K562 (cell line): ENCODE measurements at regions not wholly inside any gene's neighbourhood (a gene's known extent, or its start where the extent isn't known, plus 50 kb on each side); places are given as distances from the start of the nearest gene placed in this dataset.

Experiments
- ATAC-seq: fragments of 200-7000 bp; cut with Tn5 transposase; 3 replicates; pipeline ENCODE4 v1.9.1; 2020; ENCODE audit warnings: moderate library complexity
- BruUV-seq: library from RNA; stranded (reverse); fragments of 400-500 nt; replicated peaks from 2 replicates; lab custom pipeline; 2021; lab: Mats Ljungman, UMichigan
- CTCF ChIA-PET: fragments of 300-600 bp; formaldehyde crosslinking; extraction: SDS; loops from one replicate; lab custom pipeline; 2021; ENCODE audit warnings: low intra/inter-chr PET ratio; lab: Yijun Ruan, JAX
- POLR2A ChIA-PET: fragments of 300-600, 350-650 bp; sonication (Branson Sonifier 250); formaldehyde crosslinking; extraction: SDS; loops from one replicate; lab custom pipeline; 2021; ENCODE audit warnings: antibody characterized with exemption, inconsistent platforms; lab: Yijun Ruan, JAX
- DNase-seq, 4 experiments: peaks; one replicate each; pipeline versions ENCODE4 v3.0.0 to v3.0.0-alpha.2; 2011 to 2018; ENCODE audit warnings: low spot score in 3 of 4, mixed read lengths in 3 of 4; ENCODE audit errors: extremely low read depth in 1 of 4
- FAIRE-seq: peaks from 2 replicates; lab custom pipeline; 2011; peaks lifted over from hg19 to GRCh38; lab: Jason Lieb, UNC
- H2AFZ ChIP-seq: 2 replicates; pipeline ENCODE4 v1.6.0; 2011; ENCODE audit warnings: low read depth, low read length, control low read depth, inconsistent platforms
- H3K27ac ChIP-seq: fragments of 200-600 bp; 3 replicates; pipeline ENCODE4 v1.8.0; 2011; ENCODE audit warnings: low read depth, mild to moderate bottlenecking, control low read depth, inconsistent platforms, low read length, moderate library complexity, mixed read lengths; ENCODE audit errors: extremely low read depth
- H3K27me3 ChIP-seq, 2 experiments: fragments of 300-600 bp in 1 of 2; 2 replicates in 1 of 2; 3 replicates in 1 of 2; pipeline versions ENCODE4 v1.6.0 to v1.8.0; 2011; ENCODE audit warnings: inconsistent platforms in 2 of 2, low read length in 2 of 2, mild to moderate bottlenecking in 1 of 2, mixed read lengths in 1 of 2, moderate library complexity in 1 of 2; ENCODE audit not compliant: control insufficient read depth in 2 of 2, insufficient read depth in 2 of 2
- H3K36me3 ChIP-seq: fragments of 300-600 bp; 3 replicates; pipeline ENCODE4 v1.8.0; 2011; ENCODE audit warnings: mild to moderate bottlenecking, low read length, inconsistent platforms; ENCODE audit not compliant: control insufficient read depth, insufficient read depth
- H3K4me1 ChIP-seq, 2 experiments: fragments of 200-600 bp in 1 of 2; replicated peaks in 1 of 2; 2 replicates in 1 of 2; 3 replicates in 1 of 2; pipeline versions ENCODE4 v1.5.1 to v1.8.0; 2011; ENCODE audit warnings: inconsistent platforms in 2 of 2, low read length in 2 of 2, mild to moderate bottlenecking in 1 of 2, mixed read lengths in 1 of 2, moderate library complexity in 1 of 2; ENCODE audit not compliant: control insufficient read depth in 2 of 2, insufficient read depth in 2 of 2
- H3K4me2 ChIP-seq: 2 replicates; pipeline ENCODE4 v1.6.1; 2011; ENCODE audit warnings: low read length, control low read depth, inconsistent platforms, mixed read lengths; ENCODE audit not compliant: insufficient read depth
- H3K4me3 ChIP-seq: fragments of 200-600 bp; sonication (generic), shearing (Covaris generic); 2 replicates; pipeline ENCODE4 v1.5.1; 2016; ENCODE audit warnings: control low read depth, inconsistent platforms
- H3K79me2 ChIP-seq: fragments of 200-600 bp; 3 replicates; pipeline ENCODE4 v1.8.0; 2011; ENCODE audit warnings: low read length, inconsistent platforms; ENCODE audit not compliant: control insufficient read depth, insufficient read depth
- H3K9ac ChIP-seq, 2 experiments: 2 replicates each; pipeline versions ENCODE4 v1.6.0 to v1.6.1; 2011; ENCODE audit warnings: low read depth in 2 of 2, low read length in 2 of 2, control low read depth in 1 of 2, inconsistent platforms in 1 of 2, mild to moderate bottlenecking in 1 of 2, mixed read lengths in 1 of 2; ENCODE audit not compliant: insufficient read depth in 1 of 2
- H3K9me1 ChIP-seq: one replicate; pipeline ENCODE4 v1.6.0; 2011; ENCODE audit warnings: inconsistent platforms, mild to moderate bottlenecking, low read length, moderate library complexity; ENCODE audit not compliant: control insufficient read depth, insufficient read depth
- H3K9me3 ChIP-seq: replicated peaks from 2 replicates; pipeline ENCODE4 v1.5.1; 2011; ENCODE audit warnings: low read depth, low read length, inconsistent platforms; ENCODE audit not compliant: control insufficient read depth, insufficient read depth
- H4K20me1 ChIP-seq: replicated peaks from 2 replicates; pipeline ENCODE4 v1.6.1; 2011; ENCODE audit warnings: low read length, inconsistent platforms, mixed read lengths; ENCODE audit not compliant: control insufficient read depth, insufficient read depth
- BACH1 ChIP-seq: fragments of 200-800 bp; sonication (Bioruptor generic); IDR thresholded peaks from 2 replicates; pipeline ENCODE4 v1.6.1; 2016; ENCODE audit warnings: missing genetic modification characterization, missing compliant biosample characterization
- CXXC5 ChIP-seq: fragments of 250-450 bp; sonication (Bioruptor Pico); IDR thresholded peaks from 2 replicates; pipeline ENCODE4 v1.8.0; 2022; ENCODE audit warnings: inconsistent platforms, mild to moderate bottlenecking, moderate library complexity
- ELF1 ChIP-seq: fragments of 200-800 bp; sonication (Bioruptor generic); IDR thresholded peaks from 2 replicates; pipeline ENCODE4 v1.6.1; 2016; ENCODE audit warnings: missing genetic modification characterization, missing compliant biosample characterization
- KDM2B ChIP-seq: fragments of 250-450 bp; sonication (Bioruptor Pico); IDR thresholded peaks from 2 replicates; pipeline ENCODE4 v1.8.0; 2021; ENCODE audit warnings: mild to moderate bottlenecking, moderate library complexity
- TAF15 ChIP-seq: fragments of 200-400 bp; formaldehyde crosslinking; IDR thresholded peaks from 2 replicates; pipeline ENCODE4 v1.6.1; 2017; ENCODE audit warnings: mild to moderate bottlenecking, low read depth, low read length, moderate library complexity
- ZC3H4 ChIP-seq: sonication (generic); formaldehyde crosslinking; IDR thresholded peaks from 2 replicates; pipeline ENCODE4 v1.9.0; 2021; ENCODE audit warnings: missing genetic modification reagents, borderline replicate concordance
- WGBS: fragments of 100-300 bp; shearing (Covaris generic); methylation state at CpG from one replicate; pipeline ENCODE4 v1.1.6; 2016; ENCODE audit warnings: low coverage, mixed read lengths; ENCODE audit not compliant: insufficient coverage; ENCODE audit errors: missing lambda C conversion rate; 5-methylcytosine and 5-hydroxymethylcytosine counted together
- in situ Hi-C: fragments of 300-500 bp; cut with MboI; formaldehyde crosslinking; loops from 4 replicates; pipeline ENCODE4 v1.15.0; 2018; ENCODE audit warnings: inconsistent platforms, mixed read lengths
- intact Hi-C: fragments of 100-400 bp; cut with micrococcal nuclease; formaldehyde crosslinking; loops from 2 replicates; pipeline ENCODE4 v1.14.2; 2022
- TF ChIP-seq, protein P1 (sequence below): sonication (generic); formaldehyde crosslinking; IDR thresholded peaks from 2 replicates; pipeline ENCODE4 v1.4.0; 2020; ENCODE audit warnings: mild to moderate bottlenecking, missing genetic modification reagents
- TF ChIP-seq, protein P2 (sequence below): fragments of 450-650 bp; IDR thresholded peaks from 2 replicates; pipeline ENCODE4 v1.6.1; 2016; ENCODE audit warnings: antibody characterized with exemption

DNA sequence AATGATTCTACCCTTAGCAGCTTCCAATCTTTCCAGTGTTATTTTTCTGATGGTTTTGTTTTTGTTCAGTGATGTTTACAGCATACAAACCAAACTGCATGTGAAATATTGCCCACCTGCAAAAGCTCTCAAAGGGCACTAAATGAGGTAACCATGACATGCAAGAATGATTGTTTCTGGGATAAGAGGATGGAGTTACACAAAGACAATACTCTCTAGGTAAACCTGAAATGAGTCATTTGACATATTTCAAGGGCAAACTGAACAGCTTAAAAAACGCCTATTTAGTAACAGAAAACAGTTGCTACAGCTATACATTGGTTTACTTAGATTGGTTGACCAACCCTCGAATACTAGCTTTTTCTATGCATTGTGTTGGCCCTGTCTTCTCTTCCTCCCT, 481.7 kb downstream of the ZPLD1 start (continued):
- TF ChIP-seq KDM2B (CRISPR knock-in tag) (no peak), ELF1 (tag) (no peak), BACH1 (tag) (no peak)

DNA sequence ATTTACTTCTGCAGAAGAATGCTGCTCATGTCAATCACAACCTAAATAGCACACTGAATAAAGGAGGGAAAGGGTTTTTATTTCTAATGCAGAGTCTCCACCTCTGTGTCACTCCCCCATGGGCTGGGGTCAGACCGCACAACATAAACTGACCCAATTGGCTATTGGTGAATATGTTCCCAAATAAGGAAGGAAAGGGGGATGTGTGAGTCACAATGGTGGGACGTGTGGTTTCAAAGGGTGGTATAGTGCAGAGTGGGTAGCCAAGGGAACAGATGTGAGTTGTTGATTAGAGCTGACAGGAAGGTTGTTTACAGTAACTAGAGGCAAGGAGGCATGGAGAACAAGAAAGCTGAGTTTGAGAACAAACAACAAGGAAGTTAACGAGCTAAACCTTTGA, 491.8 kb downstream of the ZPLD1 start:
- no peak for TF ChIP-seq CXXC5 (CRISPR knock-in tag)
- TF ChIP-seq, protein P1, sequence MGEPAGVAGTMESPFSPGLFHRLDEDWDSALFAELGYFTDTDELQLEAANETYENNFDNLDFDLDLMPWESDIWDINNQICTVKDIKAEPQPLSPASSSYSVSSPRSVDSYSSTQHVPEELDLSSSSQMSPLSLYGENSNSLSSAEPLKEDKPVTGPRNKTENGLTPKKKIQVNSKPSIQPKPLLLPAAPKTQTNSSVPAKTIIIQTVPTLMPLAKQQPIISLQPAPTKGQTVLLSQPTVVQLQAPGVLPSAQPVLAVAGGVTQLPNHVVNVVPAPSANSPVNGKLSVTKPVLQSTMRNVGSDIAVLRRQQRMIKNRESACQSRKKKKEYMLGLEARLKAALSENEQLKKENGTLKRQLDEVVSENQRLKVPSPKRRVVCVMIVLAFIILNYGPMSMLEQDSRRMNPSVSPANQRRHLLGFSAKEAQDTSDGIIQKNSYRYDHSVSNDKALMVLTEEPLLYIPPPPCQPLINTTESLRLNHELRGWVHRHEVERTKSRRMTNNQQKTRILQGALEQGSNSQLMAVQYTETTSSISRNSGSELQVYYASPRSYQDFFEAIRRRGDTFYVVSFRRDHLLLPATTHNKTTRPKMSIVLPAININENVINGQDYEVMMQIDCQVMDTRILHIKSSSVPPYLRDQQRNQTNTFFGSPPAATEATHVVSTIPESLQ (CRISPR knock-in tag) = no peak
- no peak for TF ChIP-seq ZC3H4
- TF ChIP-seq, protein P2, sequence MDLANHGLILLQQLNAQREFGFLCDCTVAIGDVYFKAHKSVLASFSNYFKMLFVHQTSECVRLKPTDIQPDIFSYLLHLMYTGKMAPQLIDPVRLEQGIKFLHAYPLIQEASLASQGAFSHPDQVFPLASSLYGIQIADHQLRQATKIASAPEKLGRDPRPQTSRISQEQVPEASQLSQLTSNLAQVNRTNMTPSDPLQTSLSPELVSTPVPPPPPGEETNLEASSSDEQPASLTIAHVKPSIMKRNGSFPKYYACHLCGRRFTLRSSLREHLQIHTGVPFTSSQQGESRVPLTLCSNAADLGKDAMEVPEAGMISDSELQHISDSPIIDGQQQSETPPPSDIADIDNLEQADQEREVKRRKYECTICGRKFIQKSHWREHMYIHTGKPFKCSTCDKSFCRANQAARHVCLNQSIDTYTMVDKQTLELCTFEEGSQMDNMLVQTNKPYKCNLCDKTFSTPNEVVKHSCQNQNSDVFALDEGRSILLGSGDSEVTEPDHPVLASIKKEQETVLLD = no peak
- TF ChIP-seq TAF15 = no peak
- Histone ChIP-seq H3K9ac (no peak overlapping the region), H3K9me1 (no peaks in the 10 kb centered on the region), H3K9me3 (no peaks in the 10 kb centered on the region), H3K36me3 (no peaks in the 10 kb centered on the region), H3K4me2 (no peak overlapping the region), H3K4me1 (no peaks in the 10 kb centered on the region), H4K20me1 (no peaks in the 10 kb centered on the region), H2AFZ (no peak overlapping the region), H3K27me3 (no peaks in the 10 kb centered on the region), H3K27ac (no peak overlapping the region), H3K4me3 (no peak overlapping the region), H3K79me2 (no peaks in the 10 kb centered on the region)
- WGBS = 7% methylated on average over 3 of the region's 3 CpGs
- in situ Hi-C loops (no loop called here), intact Hi-C loops (no loop called here)
- POLR2A ChIA-PET = no interaction called here
- no peak for ATAC-seq
- FAIRE-seq = no peak
- BruUV-seq = no TSS peak
- no peak for DNase-seq
- CTCF ChIA-PET = no interaction called here
